Gastroesophageal sphincter (tissue), 4 donors: ENCODE measurements at regions not wholly inside any gene's neighbourhood (a gene's known extent, or its start where the extent isn't known, plus 50 kb on each side); places are given as distances from the start of the nearest gene placed in this dataset.
"Not testable (repeated sequence)": the region's sequence is repeated elsewhere in the genome, so short reads cannot be mapped to it uniquely, and the experiment has no call there.

ENCODE experiments used
- ATAC-seq: fragments of 150-250 bp; one replicate; pipeline ENCODE4 v1.9.1; 2016; ENCODE audit warnings: mild to moderate bottlenecking, moderate library complexity
- H3K27ac ChIP-seq, 4 donors: fragments of 200-600 bp; sonication (generic) in 3 of 4; 1 replicate in 3 of 4; 2 replicates in 1 of 4; pipeline ENCODE4 v1.5.1; 2016 to 2019
- H3K27me3 ChIP-seq: fragments of 200-600 bp; sonication (generic); one replicate; pipeline ENCODE4 v1.5.1; 2019
- H3K36me3 ChIP-seq, 2 donors: fragments of 200-600 bp; sonication (generic); one replicate each; pipeline ENCODE4 v1.5.1; 2019; ENCODE audit warnings: control low read depth in 1 of 2
- H3K4me1 ChIP-seq, 3 donors: fragments of 200-600 bp; sonication (generic); 1 replicate in 2 of 3; 2 replicates in 1 of 3; pipeline ENCODE4 v1.5.1; 2016 to 2019; ENCODE audit warnings: control low read depth in 2 of 3
- H3K4me3 ChIP-seq, 2 donors: fragments of 200-600 bp; sonication (generic); one replicate each; pipeline ENCODE4 v1.5.1; 2019; ENCODE audit warnings: mild to moderate bottlenecking in 1 of 2, moderate library complexity in 1 of 2
- H3K9me3 ChIP-seq, 3 donors: fragments of 200-600 bp; sonication (generic); one replicate each; pipeline ENCODE4 v1.5.1; 2017 to 2019; ENCODE audit warnings: control low read depth in 2 of 3
- CTCF ChIP-seq, 4 experiments: fragments of 200-600 bp in 2 of 4; fragments of 450-650 bp in 2 of 4; sonication (generic) in 1 of 4; IDR thresholded peaks; one replicate each; pipeline ENCODE4 v1.5.1; 2017 to 2019; ENCODE audit warnings: antibody characterized with exemption in 4 of 4, mild to moderate bottlenecking in 2 of 4, moderate library complexity in 2 of 4
- EP300 ChIP-seq: sonication (generic); formaldehyde crosslinking; IDR thresholded peaks from one replicate; pipeline ENCODE4 v1.6.1; 2017; ENCODE audit warnings: antibody characterized with exemption, mild to moderate bottlenecking
- POLR2A ChIP-seq, 2 donors: fragments of 450-650 bp; IDR thresholded peaks; one replicate each; pipeline ENCODE4 v1.6.1; 2017; ENCODE audit warnings: antibody characterized with exemption in 2 of 2, mild to moderate bottlenecking in 2 of 2, moderate library complexity in 1 of 2
- POLR2AphosphoS5 ChIP-seq: sonication (generic); formaldehyde crosslinking; IDR thresholded peaks from one replicate; pipeline ENCODE4 v1.6.1; 2017; ENCODE audit warnings: antibody characterized with exemption
- WGBS, 2 donors: methylation state at CpG; one replicate each; pipeline ENCODE4 v1.1.5; 2018; ENCODE audit warnings: low coverage in 1 of 2; 5-methylcytosine and 5-hydroxymethylcytosine counted together

- Histone ChIP-seq H3K27ac (no peak overlapping the region), H3K27me3 (no peaks in the 10 kb centered on the region), H3K4me3 (no peak overlapping the region), H3K36me3 (no peaks in the 10 kb centered on the region), H3K4me1 (no peaks in the 10 kb centered on the region), H3K9me3 (peaks cover 0 to 9% (median 0%) of the 10 kb centered on the region in 3 donors)
- WGBS, 2 donors: 80% methylated on average over 1 of the region's 3 CpGs; no CpG with 5 or more reads in 1 of the 2 donors
- no peak for TF ChIP-seq POLR2A (IDR thresholded peaks at IDR 0.05)
- TF ChIP-seq CTCF (IDR thresholded peaks at IDR 0.05): no peak
- TF ChIP-seq POLR2AphosphoS5: no peak
- no peak for TF ChIP-seq EP300
- no peak for ATAC-seq
Observed at GRCh38 chrX:65098851-65099250, 122.6 kb upstream of the ZC4H2 start.

- Histone ChIP-seq H3K9me3 (no peaks in the 10 kb centered on the region), H3K27ac (no peak overlapping the region), H3K27me3 (no peaks in the 10 kb centered on the region), H3K4me3 (no peak overlapping the region), H3K36me3 (no peaks in the 10 kb centered on the region), H3K4me1 (no peaks in the 10 kb centered on the region)
- no peak for ATAC-seq
- TF ChIP-seq CTCF (IDR thresholded peaks at IDR 0.05) (no peak), POLR2A (IDR thresholded peaks at IDR 0.05) (no peak), POLR2AphosphoS5 (no peak), EP300 (no peak)
Observed at GRCh38 chrX:65093658-65094057, 117.4 kb upstream of the ZC4H2 start.

- Histone ChIP-seq H3K36me3 (peaks cover 0 to 16% of the 10 kb centered on the region in 2 donors), H3K9me3 (peaks cover 0 to 10% (median 0%) of the 10 kb centered on the region in 3 donors), H3K4me3 (no peak overlapping the region), H3K4me1 (no peaks in the 10 kb centered on the region), H3K27ac (no peak overlapping the region), H3K27me3 (no peaks in the 10 kb centered on the region)
- no peak for ATAC-seq
- WGBS, 2 donors: 54 to 83% methylated on average over 1 to 2 of the region's 3 CpGs
- no peak for TF ChIP-seq EP300
- no peak for TF ChIP-seq POLR2A (IDR thresholded peaks at IDR 0.05)
- no peak for TF ChIP-seq CTCF (IDR thresholded peaks at IDR 0.05)
- TF ChIP-seq POLR2AphosphoS5: no peak
Observed at GRCh38 chrX:65073233-65073632, 97.0 kb upstream of the ZC4H2 start.

- peaks cover 0 to 10% (median 0%) of the 10 kb centered on the region in 3 donors for H3K9me3 ChIP-seq
- peaks cover 0 to 16% of the 10 kb centered on the region in 2 donors for H3K36me3 ChIP-seq
- no peaks in the 10 kb centered on the region for H3K27me3 ChIP-seq
- no peak overlapping the region for H3K27ac ChIP-seq
- no peaks in the 10 kb centered on the region for H3K4me1 ChIP-seq
- H3K4me3 ChIP-seq: no peak overlapping the region
- TF ChIP-seq EP300 (no peak), CTCF (IDR thresholded peaks at IDR 0.05) (no peak), POLR2AphosphoS5 (no peak), POLR2A (IDR thresholded peaks at IDR 0.05) (no peak)
- ATAC-seq: no peak
Observed at GRCh38 chrX:65072590-65072989, 96.3 kb upstream of the ZC4H2 start.

GRCh38 chrX:65058626-65059025, 82.4 kb upstream of the ZC4H2 start:
- not testable (repeated sequence) for H3K9me3 ChIP-seq, H3K4me3 ChIP-seq, ATAC-seq, H3K27ac ChIP-seq, H3K27me3 ChIP-seq, H3K4me1 ChIP-seq
- peaks cover 0 to 13% of the 10 kb centered on the region in 2 donors for H3K36me3 ChIP-seq
- 96 to 100% methylated on average over 4 to 5 of the region's 14 CpGs for WGBS, 2 donors

GRCh38 chrX:65045001-65045400, 68.8 kb upstream of the ZC4H2 start:
- ATAC-seq: no peak
- no peaks in the 10 kb centered on the region for H3K27me3 ChIP-seq
- 55 to 89% methylated on average over 2 to 3 of the region's 3 CpGs for WGBS, 2 donors

More at GRCh38 chrX:65045001-65045400, 68.8 kb upstream of the ZC4H2 start:
- Histone ChIP-seq H3K27ac (no peak overlapping the region), H3K36me3 (no peaks in the 10 kb centered on the region), H3K9me3 (peaks cover 0 to 5% (median 0%) of the 10 kb centered on the region in 3 donors), H3K4me1 (no peaks in the 10 kb centered on the region), H3K4me3 (no peak overlapping the region)
- TF ChIP-seq POLR2A (IDR thresholded peaks at IDR 0.05) (no peak), EP300 (no peak), POLR2AphosphoS5 (no peak), CTCF (IDR thresholded peaks at IDR 0.05) (no peak)
